HG03571 (cell line): ENCODE measurements at regions not wholly inside any gene's neighbourhood (a gene's known extent, or its start where the extent isn't known, plus 50 kb on each side); places are given as distances from the start of the nearest gene placed in this dataset.

Source experiments
- ATAC-seq: cut with Tn5 transposase; IDR thresholded peaks from one replicate; pipeline ENCODE4 v1.9.1; 2021; ENCODE audit not compliant: unreplicated experiment

GRCh38 chr11:41849250-41849649 lies 389.8 kb upstream of the LRRC4C start:
- no peak for ATAC-seq

- no peak for ATAC-seq
Measured at GRCh38 chr11:41851743-41852142, 392.3 kb upstream of the LRRC4C start.

GRCh38 chr11:41861838-41862237 lies 402.4 kb upstream of the LRRC4C start:
- ATAC-seq: no peak

- ATAC-seq: no peak
Measured at GRCh38 chr11:41866525-41866924, 407.1 kb upstream of the LRRC4C start.

GRCh38 chr11:41868606-41869005 lies 409.2 kb upstream of the LRRC4C start:
- ATAC-seq: no peak

- ATAC-seq: no peak
Measured at GRCh38 chr11:41872426-41872825, 413.0 kb upstream of the LRRC4C start.

- no peak for ATAC-seq
Measured at GRCh38 chr11:41872870-41873269, 413.4 kb upstream of the LRRC4C start.

GRCh38 chr11:41878095-41878494 lies 418.6 kb upstream of the LRRC4C start:
- no peak for ATAC-seq

GRCh38 chr11:41879214-41879613 lies 419.8 kb upstream of the LRRC4C start:
- ATAC-seq: no peak

GRCh38 chr11:41895081-41895480 lies 435.6 kb upstream of the LRRC4C start:
- ATAC-seq: no peak

GRCh38 chr11:41897991-41898390 lies 438.5 kb upstream of the LRRC4C start:
- no peak for ATAC-seq

- ATAC-seq: no peak
Measured at GRCh38 chr11:41917900-41918299, 458.4 kb upstream of the LRRC4C start.

GRCh38 chr11:41920374-41920773 lies 460.9 kb upstream of the LRRC4C start:
- ATAC-seq: no peak

- no peak for ATAC-seq
Measured at GRCh38 chr11:41921746-41922390, 462.4 kb upstream of the LRRC4C start.

GRCh38 chr11:41926339-41926738 lies 466.9 kb upstream of the LRRC4C start:
- no peak for ATAC-seq

GRCh38 chr11:41935241-41935640 lies 475.8 kb upstream of the LRRC4C start:
- no peak for ATAC-seq

GRCh38 chr11:41935795-41936194 lies 476.3 kb upstream of the LRRC4C start:
- ATAC-seq: no peak

GRCh38 chr11:41943656-41944055 lies 484.2 kb upstream of the LRRC4C start:
- no peak for ATAC-seq

- ATAC-seq: no peak
Measured at GRCh38 chr11:41947392-41947791, 487.9 kb upstream of the LRRC4C start.

GRCh38 chr11:41950470-41951143 lies 491.2 kb upstream of the LRRC4C start:
- ATAC-seq: no peak

- no peak for ATAC-seq
Measured at GRCh38 chr11:41954034-41954433, 494.6 kb upstream of the LRRC4C start.

- ATAC-seq: no peak
Measured at GRCh38 chr11:41955066-41955465, 495.6 kb upstream of the LRRC4C start.
